OCI-M1 (cell line): ENCODE measurements at regions not wholly inside any gene's neighbourhood (a gene's known extent, or its start where the extent isn't known, plus 50 kb on each side); places are given as distances from the start of the nearest gene placed in this dataset.

Experiments
- DNase-seq: peaks from one replicate; lab custom pipeline; 2025; lab: John Stamatoyannopoulos, UW

DNA sequence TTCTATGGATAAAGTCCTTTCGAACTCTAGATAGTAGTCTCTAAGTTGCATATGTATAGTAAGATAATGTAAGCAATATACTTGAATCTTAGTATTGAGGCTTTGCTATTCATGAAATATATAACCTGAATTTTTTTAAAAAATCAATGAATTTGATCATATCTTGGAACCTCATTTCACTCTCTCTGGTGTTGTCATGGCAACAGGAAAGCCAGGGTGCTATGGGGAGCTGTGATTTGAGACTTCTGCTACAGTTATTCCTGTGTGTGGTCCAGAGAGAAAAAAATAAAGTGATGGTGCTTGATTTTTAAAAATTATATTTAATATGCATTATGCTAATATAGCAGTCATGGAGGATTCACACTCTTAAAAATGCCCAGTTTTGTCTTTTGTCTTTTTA, 508.0 kb downstream of the SNAPC1 start:
- DNase-seq = no peak

DNA sequence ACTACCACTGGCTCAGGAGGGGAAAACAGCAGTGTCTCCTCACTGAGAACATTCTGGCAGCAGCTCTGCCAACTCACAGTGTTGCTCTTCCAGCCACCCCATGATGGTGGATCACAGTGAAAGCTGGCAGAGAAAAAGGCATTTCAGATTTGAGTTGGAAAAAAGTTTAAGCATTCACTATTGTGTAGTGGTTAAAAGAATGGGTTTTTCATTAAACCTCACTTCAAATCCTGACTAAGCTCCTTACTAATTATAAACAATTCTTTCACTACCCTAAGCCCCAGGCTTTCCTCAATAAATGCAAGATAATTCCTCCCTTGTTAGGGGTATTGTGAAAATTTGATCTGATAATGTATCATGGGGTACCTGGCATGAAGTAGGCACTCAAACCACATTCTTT, 518.1 kb downstream of the SNAPC1 start:
- DNase-seq = no peak

DNA sequence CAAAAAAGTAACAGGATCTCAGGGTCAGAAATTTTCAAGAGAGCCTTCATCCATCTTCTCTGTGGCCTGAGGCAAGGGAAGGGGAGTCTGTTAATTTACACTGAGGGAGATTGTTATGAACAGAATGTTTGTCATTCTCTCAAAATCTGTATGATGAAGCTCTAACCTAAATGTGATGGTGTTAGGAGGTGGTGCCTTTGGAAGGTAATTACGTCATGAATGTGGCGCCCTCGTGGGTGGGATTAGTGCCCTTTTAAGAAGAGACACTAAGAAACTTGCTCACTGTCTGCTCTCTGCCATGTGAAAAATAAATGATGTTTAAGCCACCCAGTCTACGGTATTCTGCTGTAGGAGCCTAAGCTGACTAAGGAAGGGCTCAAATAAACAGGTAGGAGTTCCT, 521.6 kb downstream of the SNAPC1 start:
- DNase-seq = no peak

DNA sequence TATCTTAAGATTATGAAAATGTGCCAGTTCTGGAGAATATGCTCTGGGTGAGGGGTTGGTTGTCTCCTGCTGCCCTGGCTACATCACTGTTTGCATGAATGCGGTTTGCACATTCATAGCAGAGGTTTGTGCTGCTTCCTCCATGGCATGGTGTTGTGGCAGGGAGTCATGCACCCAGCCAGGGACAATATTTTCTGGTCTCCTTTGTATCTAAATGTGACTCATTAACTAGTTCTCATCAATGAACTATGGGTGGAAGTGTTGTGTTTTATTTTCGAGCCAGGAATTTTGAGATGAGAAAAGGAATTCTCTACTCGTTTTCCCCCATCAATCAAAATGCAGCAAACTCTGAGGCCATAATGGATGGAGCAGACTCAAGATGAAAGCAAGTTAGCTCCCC, 527.3 kb downstream of the SNAPC1 start:
- DNase-seq = no peak

DNA sequence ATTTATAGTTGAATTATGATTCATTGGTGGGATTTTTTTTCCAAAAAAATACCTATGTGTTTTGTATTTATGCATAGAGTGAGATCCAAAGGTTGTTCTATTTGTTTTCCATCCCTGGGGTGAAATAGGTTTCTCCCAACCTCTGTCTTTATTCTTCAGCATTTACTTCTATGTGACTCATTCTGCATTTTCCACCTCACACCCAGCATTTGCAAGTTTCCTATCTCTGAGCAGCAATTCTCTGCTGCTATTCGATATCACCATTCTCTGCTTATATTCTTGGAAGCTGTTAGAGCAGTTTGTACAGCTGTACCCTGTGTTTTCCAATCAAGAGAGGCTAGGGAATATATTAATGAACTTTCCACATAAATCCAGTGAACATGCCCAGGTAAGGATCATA, 538.9 kb downstream of the SNAPC1 start:
- DNase-seq = no peak

DNA sequence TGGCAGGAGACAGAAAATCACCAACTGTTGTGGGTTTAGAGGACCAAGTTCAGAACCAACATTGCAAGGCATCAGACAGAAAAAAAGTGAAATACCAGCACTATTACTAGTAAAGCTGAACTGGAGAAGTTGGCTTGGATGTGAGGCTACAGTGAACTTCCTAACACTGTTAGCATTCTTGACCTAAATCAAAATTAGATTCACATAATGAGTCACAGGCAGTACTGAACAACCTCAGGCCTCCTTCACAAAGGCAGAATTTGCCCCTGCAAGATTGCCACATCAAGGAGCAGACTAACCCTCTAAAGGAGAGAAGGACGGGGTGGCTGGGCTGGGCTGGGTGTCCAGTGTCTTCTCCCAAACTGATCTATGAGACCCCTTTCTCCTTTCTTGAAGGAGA, 539.7 kb downstream of the SNAPC1 start:
- DNase-seq = no peak

DNA sequence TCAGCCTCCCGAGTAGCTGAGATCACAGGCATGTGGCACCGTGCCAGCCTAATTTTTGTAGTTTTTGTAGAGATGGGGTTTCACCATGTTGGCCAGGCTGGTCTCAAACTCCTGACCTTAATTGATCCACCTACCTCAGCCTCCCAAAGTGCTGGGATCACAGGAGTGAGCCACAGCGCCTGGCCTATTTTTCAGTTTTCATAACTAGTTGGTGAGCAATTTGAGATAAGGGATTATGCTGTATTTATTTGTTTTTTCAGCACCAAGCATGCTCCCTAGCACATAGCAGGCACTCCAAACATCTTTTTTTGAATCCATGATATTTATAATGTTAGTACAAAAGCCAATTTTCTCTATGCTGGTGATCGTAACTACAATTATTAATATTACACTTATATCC, 541.2 kb downstream of the SNAPC1 start:
- no peak for DNase-seq

DNA sequence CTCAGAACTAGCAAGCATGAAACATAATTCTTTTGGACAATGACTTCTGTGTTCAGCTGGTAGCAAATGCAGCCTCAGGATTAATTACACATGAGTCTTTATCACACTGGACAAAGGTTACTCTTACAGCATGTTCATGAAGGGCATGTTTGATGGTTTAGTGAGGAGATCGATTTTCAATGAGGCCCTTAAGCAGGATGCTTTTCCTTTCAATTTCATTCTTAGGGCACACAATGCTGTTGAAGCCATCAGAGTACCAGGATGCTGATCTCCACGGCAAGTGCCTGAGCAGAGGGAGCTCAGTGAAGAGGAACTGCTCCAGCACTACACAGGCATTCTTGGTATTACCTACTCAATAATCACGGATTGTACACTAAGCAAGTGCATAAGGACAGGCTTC, 542.0 kb downstream of the SNAPC1 start:
- no peak for DNase-seq

DNA sequence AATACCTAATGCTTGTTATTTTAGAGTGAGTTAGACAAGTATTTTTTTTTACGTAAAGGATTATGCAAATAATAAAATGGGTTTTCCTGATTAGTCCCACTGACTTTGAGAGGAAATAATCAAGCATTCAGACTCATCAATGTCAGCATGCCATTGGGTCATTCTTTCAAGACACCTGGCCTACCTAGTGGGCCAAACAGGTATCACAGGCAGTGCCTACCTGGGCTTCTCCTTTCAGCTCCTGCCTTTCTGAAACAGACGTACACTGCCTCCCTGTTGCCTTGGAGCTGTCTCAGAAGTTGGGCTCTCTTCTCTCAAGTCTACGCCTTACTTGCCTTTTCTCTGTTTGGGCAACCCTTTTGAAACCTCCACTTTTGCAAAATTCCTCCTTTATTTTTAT, 545.6 kb downstream of the SNAPC1 start:
- no peak for DNase-seq

DNA sequence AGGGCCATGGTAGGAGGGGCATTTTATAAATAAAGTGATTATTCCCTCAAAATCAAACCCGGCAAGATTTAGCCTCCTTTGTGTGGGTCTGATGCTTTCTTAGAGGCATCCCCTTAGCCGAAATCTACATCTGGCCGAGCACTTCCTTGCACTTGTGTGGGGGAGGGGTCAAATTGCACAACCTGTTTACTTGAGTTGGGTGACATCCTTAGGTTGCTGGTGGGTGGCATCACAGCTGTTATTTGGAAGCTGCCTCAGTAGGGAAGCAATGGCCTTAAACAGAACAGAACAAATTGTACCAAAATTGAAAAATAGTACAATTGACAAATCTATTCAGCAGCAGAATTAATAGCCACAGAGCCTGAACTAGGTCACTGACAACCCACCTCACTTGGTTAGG, 546.1 kb downstream of the SNAPC1 start:
- no peak for DNase-seq

DNA sequence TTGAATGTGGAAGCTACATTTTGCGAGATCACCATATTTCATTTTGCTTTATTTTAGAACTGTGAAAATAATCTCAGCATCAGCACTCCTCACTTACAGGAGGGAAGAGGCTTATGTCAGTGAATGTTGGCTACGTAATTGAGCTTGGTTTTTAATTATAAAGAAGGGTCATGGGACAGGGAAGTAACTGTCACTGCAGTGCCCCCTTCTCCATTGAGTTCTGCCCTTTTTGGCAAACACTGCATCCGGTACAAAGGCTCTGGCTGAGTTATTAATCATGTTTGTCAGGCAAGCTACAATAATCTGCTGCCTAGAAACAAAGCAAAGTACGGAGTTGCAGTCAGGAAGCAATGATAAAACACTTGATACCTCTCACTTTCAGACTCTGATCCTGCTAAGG, 546.7 kb downstream of the SNAPC1 start:
- no peak for DNase-seq

DNA sequence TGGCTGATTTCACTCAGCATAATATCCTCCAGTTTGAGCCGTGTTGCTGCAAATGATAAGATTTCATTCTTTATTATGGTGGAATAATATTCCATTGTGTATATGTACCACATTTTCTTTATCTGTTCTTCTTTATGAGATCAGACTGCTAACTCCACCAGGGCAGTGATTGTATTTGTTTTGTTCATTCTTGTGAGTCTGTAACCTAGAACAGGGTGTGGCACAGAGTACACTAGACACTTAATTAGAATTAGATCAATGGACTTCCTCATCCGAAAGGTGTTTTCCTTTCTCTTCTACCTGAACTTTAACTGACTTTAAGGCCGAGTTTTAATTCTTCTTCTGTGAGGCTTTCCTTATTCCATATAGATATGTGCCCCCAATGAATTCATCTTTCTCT, 551.0 kb downstream of the SNAPC1 start:
- DNase-seq = no peak

DNA sequence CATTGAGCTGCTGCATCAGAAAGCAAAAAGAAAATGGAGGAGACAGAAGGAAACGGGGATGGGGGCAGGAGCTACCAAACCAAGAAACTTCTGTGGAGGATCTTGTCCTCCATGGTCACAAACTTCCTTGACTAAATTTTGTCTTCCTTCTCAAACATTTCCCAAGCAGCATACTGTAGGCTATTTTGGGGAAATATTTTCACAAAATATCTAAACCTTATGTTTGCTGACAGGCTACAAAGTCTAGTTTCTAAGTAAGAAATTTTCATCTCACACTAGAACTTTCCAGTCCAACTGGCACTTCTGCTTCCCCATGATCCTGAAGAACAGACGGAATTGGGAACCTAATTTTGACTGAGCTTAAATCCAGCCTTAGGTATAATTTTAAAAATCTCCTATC, 552.0 kb downstream of the SNAPC1 start:
- DNase-seq = no peak

DNA sequence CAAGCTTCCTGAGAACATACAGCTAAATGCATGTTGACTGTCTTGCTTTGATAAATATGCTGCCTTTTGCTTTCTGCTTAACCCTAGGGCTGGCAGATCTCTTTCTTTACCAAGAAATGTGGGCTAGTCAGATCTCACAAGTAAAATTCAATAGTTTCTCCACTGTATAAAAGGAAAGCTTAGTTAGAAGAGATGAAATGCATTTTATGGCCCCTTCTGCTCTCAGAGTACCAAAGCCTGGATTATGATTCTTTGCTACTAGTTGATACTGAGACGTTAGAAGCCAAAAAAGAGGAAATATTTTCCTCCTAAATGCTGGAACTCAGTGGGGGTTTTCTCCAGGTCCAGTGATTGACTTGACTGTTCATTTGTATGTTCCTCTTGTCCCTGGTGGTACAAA, 552.7 kb downstream of the SNAPC1 start:
- no peak for DNase-seq

DNA sequence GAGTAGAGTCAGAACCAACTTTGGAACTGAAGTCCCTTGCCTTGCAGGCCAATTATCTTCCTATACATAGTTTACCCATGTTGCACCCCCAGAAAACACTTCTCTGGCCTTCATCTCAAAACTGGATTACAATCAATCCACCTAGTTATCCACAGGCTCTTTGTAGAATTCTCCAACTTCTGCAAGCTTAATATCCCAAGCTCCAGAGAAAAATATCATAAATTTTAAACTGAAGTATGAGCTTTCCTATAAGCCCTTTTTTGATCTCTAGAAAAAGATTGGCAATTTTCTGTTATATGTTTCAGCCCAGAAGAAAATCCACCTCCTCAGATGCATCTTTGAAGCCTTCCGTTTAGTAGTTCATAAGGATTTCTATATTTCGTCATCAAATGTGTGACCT, 553.4 kb downstream of the SNAPC1 start:
- no peak for DNase-seq

DNA sequence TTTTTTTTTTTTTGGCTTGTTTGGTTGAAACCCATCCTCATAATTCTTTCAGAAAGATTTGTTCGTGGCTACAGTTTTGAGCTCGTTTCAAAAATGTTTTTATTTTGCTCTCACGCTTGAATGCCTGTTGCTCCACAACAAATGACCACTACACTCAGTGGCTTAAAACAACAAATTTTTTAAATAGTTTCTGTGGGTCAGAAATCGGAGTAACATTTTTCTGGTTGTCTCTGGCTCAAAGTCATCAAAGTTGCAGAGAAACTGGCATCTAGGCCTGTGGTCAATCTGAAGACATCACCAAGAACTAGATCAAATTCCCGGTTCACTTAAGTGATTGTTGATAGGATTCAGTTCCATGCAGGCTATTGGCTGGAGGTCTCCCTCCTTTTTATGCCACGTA, 560.0 kb downstream of the SNAPC1 start:
- no peak for DNase-seq

DNA sequence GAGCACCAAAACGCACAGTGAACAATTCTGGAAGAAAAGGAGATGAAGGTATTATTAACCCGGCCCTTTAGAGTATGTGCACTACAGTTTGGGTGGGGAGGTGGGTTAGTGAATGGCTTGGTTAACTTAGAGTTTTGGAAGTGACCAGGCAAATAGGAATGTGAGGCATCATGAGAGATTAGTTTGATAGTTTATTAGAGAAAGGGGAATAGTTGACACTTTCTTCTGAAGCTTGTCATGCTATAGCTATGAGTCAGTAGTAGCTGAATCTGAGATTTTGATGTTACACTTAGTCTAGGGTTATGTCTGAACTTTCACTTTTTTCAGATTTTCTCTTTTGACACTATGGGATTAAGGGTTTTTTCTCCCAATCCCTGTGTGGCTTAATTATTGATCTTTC, 567.2 kb downstream of the SNAPC1 start:
- DNase-seq = no peak

DNA sequence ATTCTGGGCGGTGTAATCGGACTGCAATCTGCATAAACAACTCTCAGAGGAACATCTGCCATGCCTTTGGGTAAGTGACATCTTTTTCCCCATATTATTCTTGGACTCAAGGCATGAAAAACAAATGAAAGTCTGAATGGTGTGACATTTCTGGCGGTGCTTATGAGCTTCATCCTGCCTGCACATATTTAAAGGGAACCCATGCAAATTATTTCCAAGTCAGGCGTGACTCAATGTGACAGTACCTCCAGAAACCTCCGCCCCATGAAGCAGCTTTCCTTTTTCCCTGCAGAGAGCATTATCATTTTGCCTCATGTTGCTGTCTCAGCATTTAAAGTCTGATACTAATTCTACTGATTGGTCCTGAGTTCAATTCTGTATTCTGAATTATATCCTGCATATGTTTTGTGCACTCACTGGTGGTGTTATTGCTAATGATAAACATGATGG, 585.4 kb downstream of the SNAPC1 start:
- no peak for DNase-seq

DNA sequence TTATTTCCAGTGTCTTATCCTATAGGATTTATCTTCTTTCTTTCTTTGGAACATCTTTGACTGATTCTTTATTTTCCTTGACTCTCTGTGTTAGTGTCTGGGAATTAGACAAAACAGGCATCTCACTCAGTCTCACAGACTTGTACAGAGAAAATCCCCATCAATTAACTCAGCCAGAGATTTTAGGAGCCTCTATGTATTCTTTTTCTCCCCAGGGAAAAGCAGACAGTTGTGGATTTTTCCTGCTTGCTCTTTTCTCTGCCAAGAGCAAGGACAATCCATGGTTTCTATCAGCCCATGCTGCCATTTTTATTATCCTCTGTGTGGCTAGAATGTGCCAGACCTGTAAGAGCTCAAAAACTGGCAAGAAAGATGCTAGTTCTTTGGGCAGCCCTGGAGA, 595.1 kb downstream of the SNAPC1 start:
- DNase-seq = no peak

DNA sequence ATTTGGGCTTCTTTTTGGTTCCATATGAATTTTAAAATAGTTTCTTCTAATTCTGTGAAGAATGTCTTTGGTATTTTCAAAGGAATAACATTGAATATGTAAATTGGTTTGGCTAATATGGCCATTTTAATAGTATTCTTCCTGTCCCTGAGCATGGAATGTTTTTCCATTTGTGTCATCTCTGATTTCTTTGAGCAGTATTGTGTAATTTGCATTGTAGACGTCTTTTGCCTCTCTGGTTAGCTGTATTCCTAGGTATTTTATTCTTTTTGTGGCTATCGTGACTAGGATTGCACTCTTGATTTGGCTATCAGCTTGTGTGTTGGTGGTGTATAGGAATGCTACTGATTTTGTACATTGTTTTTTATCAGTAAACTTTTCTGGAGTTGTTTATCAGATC, 601.9 kb downstream of the SNAPC1 start:
- DNase-seq = no peak

DNA sequence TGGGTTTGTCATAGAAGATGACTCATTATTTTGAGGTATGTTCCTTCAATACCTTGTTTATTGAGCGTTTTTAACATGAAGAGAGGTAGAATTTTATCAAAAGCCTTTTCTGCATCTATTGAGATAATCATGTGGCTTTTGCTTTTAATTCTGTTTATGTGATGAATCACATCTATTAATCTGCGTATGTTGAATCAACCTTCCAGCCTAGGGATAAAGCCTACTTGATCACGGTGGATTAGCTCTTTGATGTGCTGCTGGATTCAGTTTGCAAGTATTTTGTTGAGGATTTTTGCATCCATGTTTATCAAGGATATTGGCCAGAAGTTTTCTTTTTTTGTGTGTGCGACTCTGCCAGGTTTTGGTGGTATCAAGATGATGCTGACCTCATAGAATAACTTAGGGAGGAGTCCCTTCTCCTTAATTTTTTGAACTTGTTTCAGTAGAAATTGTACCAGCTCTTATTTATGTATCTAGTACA, 602.6 kb downstream of the SNAPC1 start:
- no peak for DNase-seq

DNA sequence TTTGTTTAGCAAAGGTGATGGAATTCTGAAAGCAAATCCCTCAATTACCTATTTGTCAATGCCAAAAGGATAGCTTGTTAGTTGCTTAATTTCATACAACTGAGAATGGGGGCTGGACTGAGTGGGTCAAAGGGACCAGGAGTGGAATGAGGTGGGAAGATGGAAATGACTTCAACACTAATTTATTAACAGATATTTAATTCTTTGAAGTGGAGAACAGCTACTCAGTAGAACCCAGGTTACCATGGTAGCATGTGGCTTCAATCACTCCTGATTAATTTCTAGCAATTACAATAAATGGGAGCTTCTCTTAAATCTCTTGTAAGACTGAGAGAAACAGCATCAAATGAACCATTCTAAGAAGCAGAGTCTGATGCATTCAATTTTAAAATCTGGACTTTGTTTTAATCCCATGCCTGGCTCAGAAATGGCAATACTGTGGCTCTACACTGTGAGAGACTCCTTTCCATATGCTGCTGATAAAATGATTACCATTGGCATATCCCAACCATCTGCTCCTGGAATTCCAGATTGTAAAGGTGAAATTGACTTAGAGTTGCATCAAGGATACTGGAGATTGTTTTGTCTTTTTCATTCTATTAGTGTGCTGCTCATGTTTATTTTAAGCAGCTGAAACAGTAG, 607.8 kb downstream of the SNAPC1 start:
- DNase-seq = no peak

DNA sequence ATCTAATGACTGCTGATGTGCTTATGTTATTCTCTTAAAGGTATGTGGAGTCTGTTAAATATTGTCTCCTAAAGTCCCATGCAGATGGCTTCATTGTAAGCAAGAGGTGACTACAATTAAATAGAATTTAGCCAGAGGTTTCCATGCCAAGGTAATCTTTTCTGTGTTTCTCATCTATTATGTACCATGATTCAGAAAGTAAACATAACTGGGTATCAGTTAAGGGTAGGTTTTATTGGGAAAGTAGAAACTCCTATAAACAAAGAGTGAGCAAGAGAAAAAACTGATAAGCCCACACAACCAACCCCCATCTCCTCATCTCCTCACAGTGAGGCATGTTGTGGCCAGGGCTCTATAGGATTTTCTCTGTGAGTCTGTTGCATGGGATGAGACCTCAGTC, 611.7 kb downstream of the SNAPC1 start:
- DNase-seq = no peak

DNA sequence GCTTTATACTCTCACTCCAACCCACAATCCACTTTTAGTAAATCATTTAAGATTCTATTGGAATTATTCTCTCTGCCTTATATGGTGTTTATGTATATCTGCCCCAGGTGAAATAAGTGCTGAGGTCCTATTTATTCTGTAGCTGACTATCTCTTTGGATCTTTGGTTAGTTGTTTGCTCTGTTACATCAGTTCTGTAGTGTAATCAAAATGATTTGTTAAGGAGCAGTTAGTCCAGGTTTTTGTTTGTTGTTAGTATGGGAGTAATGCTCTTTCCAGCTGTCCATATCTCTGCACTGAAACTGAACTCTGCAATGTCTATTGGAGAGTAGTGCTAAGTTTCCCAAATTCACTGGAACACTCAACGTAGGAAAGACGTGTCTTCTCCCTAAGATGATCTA, 615.8 kb downstream of the SNAPC1 start:
- DNase-seq = no peak
